HCT116 (cell line): ENCODE measurements at regions not wholly inside any gene's neighbourhood (a gene's known extent, or its start where the extent isn't known, plus 50 kb on each side); places are given as distances from the start of the nearest gene placed in this dataset.

Source experiments
- ATAC-seq: fragments of 200-7000 bp; cut with Tn5 transposase; 2 replicates; pipeline ENCODE4 v1.9.1; 2020; ENCODE audit warnings: mild to moderate bottlenecking, moderate library complexity
- BruUV-seq: library from RNA; stranded (reverse); fragments of 400-500 nt; replicated peaks from 2 replicates; lab custom pipeline; 2021; lab: Mats Ljungman, UMichigan
- CTCF ChIA-PET: fragments of 300-600 bp; sonication (Branson Sonifier 250); formaldehyde crosslinking; loops from one replicate; lab custom pipeline; 2021; ENCODE audit warnings: antibody characterized with exemption; lab: Charles Lee
- POLR2A ChIA-PET: fragments of 300-600, 350-600 bp; sonication (Branson Sonifier 250); formaldehyde crosslinking; loops from one replicate; lab custom pipeline; 2021; ENCODE audit warnings: antibody characterized with exemption; lab: Charles Lee
- RAD21 ChIA-PET, 2 experiments: fragments of 300-600 bp; sonication (Branson Sonifier 250); formaldehyde crosslinking; loops; one replicate each; lab custom pipeline; 2023; ENCODE audit warnings: low total read pairs in 2 of 2; ENCODE audit not compliant: uncharacterized antibody in 2 of 2, unreplicated experiment in 2 of 2, low non-redundant PET in 1 of 2; lab: Charles Lee
- DNase-seq: peaks from one replicate; pipeline ENCODE4 v3.0.0-alpha.2; 2010; ENCODE audit warnings: low read depth, low spot score
- H2AFZ ChIP-seq: fragments of 200-600 bp; shearing (Covaris generic), sonication (generic); 2 replicates; pipeline ENCODE4 v1.6.1; 2017; ENCODE audit warnings: low read depth, mixed run types, mixed read lengths, antibody characterized with exemption, low read length; ENCODE audit not compliant: poor library complexity, severe bottlenecking
- H3K27ac ChIP-seq: 2 replicates; pipeline ENCODE4 v1.5.1; 2012; ENCODE audit warnings: low read depth, low read length
- H3K27me3 ChIP-seq: fragments of 200-600 bp; sonication (generic); 2 replicates; pipeline ENCODE4 v1.6.1; 2016; ENCODE audit warnings: mixed run types, low read length, mixed read lengths; ENCODE audit not compliant: insufficient read depth
- H3K36me3 ChIP-seq, 2 experiments: fragments of 200-500 bp in 1 of 2; fragments of 200-600 bp in 1 of 2; sonication (Bioruptor generic) in 1 of 2; sonication (generic) in 1 of 2; 2 replicates each; pipeline versions ENCODE4 v1.5.1 to v1.6.1; 2014 to 2016; ENCODE audit warnings: low read length in 2 of 2, inconsistent platforms in 1 of 2, mixed read lengths in 1 of 2, mixed run types in 1 of 2; ENCODE audit not compliant: insufficient read depth in 2 of 2, control insufficient read depth in 1 of 2
- H3K4me1 ChIP-seq, 2 experiments: fragments of 200-600 bp in 1 of 2; sonication (generic) in 1 of 2; 2 replicates each; pipeline versions ENCODE4 v1.5.1 to v1.6.1; 2012 to 2017; ENCODE audit warnings: low read length in 2 of 2, inconsistent platforms in 1 of 2, mild to moderate bottlenecking in 1 of 2, mixed read lengths in 1 of 2, mixed run types in 1 of 2, moderate library complexity in 1 of 2; ENCODE audit not compliant: insufficient read depth in 2 of 2, control insufficient read depth in 1 of 2
- H3K4me2 ChIP-seq: fragments of 200-600 bp; sonication (generic); 2 replicates; pipeline ENCODE4 v1.6.1; 2017; ENCODE audit warnings: mixed run types, low read length, mixed read lengths
- H3K4me3 ChIP-seq, 2 experiments: fragments of 200-600 bp in 1 of 2; sonication (generic) in 1 of 2; replicated peaks in 1 of 2; 2 replicates each; pipeline ENCODE4 v1.5.1; 2011 to 2016; ENCODE audit warnings: low read length in 2 of 2, control low read depth in 1 of 2, low read depth in 1 of 2, mild to moderate bottlenecking in 1 of 2, mixed read lengths in 1 of 2, mixed run types in 1 of 2
- H3K79me2 ChIP-seq: fragments of 200-600 bp; sonication (generic); 2 replicates; pipeline ENCODE4 v1.6.1; 2017; ENCODE audit warnings: mild to moderate bottlenecking, mixed run types, low read length, moderate library complexity, mixed read lengths; ENCODE audit not compliant: insufficient read depth
- H3K9ac ChIP-seq: fragments of 200-600 bp; sonication (generic); 2 replicates; pipeline ENCODE4 v1.6.1; 2016; ENCODE audit warnings: low read length, mixed read lengths
- H3K9me2 ChIP-seq: fragments of 200-600 bp; sonication (generic), shearing (Covaris generic); 2 replicates; pipeline ENCODE4 v1.6.1; 2017; ENCODE audit warnings: mixed run types, mild to moderate bottlenecking, moderate library complexity; ENCODE audit not compliant: insufficient read depth
- H3K9me3 ChIP-seq, 2 experiments: fragments of 200-500 bp in 1 of 2; fragments of 200-600 bp in 1 of 2; sonication (Bioruptor generic) in 1 of 2; sonication (generic) in 1 of 2; 2 replicates each; pipeline ENCODE4 v1.6.1; 2014 to 2017; ENCODE audit warnings: low read length in 2 of 2, mixed read lengths in 2 of 2, inconsistent platforms in 1 of 2, low read depth in 1 of 2, mild to moderate bottlenecking in 1 of 2, mixed run types in 1 of 2, moderate library complexity in 1 of 2; ENCODE audit not compliant: control insufficient read depth in 1 of 2, insufficient read depth in 1 of 2
- H4K20me1 ChIP-seq: fragments of 200-600 bp; sonication (generic), shearing (Covaris generic); 2 replicates; pipeline ENCODE4 v1.6.1; 2017; ENCODE audit warnings: mixed run types, mild to moderate bottlenecking, moderate library complexity; ENCODE audit not compliant: insufficient read depth
- CBX3 ChIP-seq: IDR thresholded peaks from 2 replicates; pipeline ENCODE4 v1.6.1; 2012; ENCODE audit warnings: low read depth
- EGR1 ChIP-seq: IDR thresholded peaks from 2 replicates; pipeline ENCODE4 v1.6.1; 2012; ENCODE audit warnings: low read depth
- EZH2phosphoT487 ChIP-seq: fragments of 200-600 bp; IDR thresholded peaks from 2 replicates; pipeline ENCODE4 v1.6.1; 2018; ENCODE audit warnings: antibody characterized with exemption, borderline replicate concordance
- JUND ChIP-seq: IDR thresholded peaks from 2 replicates; pipeline ENCODE4 v1.6.1; 2012
- POLR2AphosphoS5 ChIP-seq: IDR thresholded peaks from 2 replicates; pipeline ENCODE4 v1.6.1; 2011; ENCODE audit warnings: mild to moderate bottlenecking, low read depth, low read length, moderate library complexity
- SIN3A ChIP-seq: IDR thresholded peaks from 2 replicates; pipeline ENCODE4 v1.6.1; 2012; ENCODE audit warnings: low read depth
- SRF ChIP-seq: IDR thresholded peaks from 2 replicates; pipeline ENCODE4 v1.6.1; 2012; ENCODE audit warnings: low read depth
- TCF7L2 ChIP-seq: IDR thresholded peaks from 2 replicates; pipeline ENCODE4 v1.7.0; 2011; ENCODE audit warnings: borderline replicate concordance, inconsistent platforms; ENCODE audit not compliant: insufficient read depth, insufficient read length; ENCODE audit errors: extremely low read depth
- intact Hi-C: fragments of 100-400 bp; cut with micrococcal nuclease; formaldehyde crosslinking; loops from 2 replicates; pipeline ENCODE4 v1.10.0; 2022

GRCh38 chr20:60455272-60455671 lies 497.0 kb downstream of the CDH26 start:
- H3K9me3 ChIP-seq, result peaks cover 14 to 32% of the 10 kb centered on the region in 2 experiments; a peak in 2 of 4 replicates
- ChIA-PET POLR2A (no interaction called here), CTCF (no interaction called here), RAD21 (no interaction called here)
- no peak overlapping the region for H3K27ac ChIP-seq
- H4K20me1 ChIP-seq, result no peaks in the 10 kb centered on the region
- DNase-seq (no peak), ATAC-seq (no peak)
- no peaks in the 10 kb centered on the region for H3K79me2 ChIP-seq
- intact Hi-C loops, result no loop called here
- H2AFZ ChIP-seq, result no peak overlapping the region
- H3K36me3 ChIP-seq, result no peaks in the 10 kb centered on the region
- no peak overlapping the region for H3K4me2 ChIP-seq
- no peak overlapping the region for H3K9ac ChIP-seq
- H3K4me3 ChIP-seq, result no peak overlapping the region
- H3K4me1 ChIP-seq, result no peaks in the 10 kb centered on the region
- no peaks in the 10 kb centered on the region for H3K27me3 ChIP-seq
- no TSS peak for BruUV-seq
- no peaks in the 10 kb centered on the region for H3K9me2 ChIP-seq
- no peak for TF ChIP-seq EGR1
- no peak for TF ChIP-seq SIN3A
- no peak for TF ChIP-seq POLR2AphosphoS5
- no peak for TF ChIP-seq JUND
- no peak for TF ChIP-seq CBX3
- no peak for TF ChIP-seq SRF

DNA sequence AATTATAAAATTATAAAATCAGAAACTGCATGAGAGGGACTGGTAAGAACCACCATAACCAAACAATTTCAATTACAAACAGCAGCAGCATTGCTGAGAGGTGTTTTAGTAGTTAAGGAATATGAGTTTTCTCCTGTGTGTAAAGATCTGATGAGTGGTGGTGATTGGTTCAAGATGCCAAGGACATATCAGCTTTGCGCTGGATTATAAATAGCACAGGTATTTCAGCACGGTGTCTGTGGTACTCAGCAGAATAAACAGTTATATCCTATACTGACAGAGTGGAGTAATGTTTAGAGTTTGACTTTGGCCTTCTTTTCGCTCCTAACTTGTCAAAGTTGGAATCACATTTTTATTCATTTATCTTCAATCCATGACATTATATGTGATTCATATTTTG lies 501.0 kb downstream of the CDH26 start:
- DNase-seq, result no peak
- no peaks in the 10 kb centered on the region for H3K36me3 ChIP-seq
- peaks cover 19 to 29% of the 10 kb centered on the region in 2 experiments; a peak in 3 of 4 replicates for H3K9me3 ChIP-seq
- intact Hi-C loops, result no loop called here
- TF ChIP-seq EZH2phosphoT487 (no peak), POLR2AphosphoS5 (no peak), TCF7L2 (no peak)
- TF ChIP-seq, all 23 proteins: peak for 0
- Histone ChIP-seq H3K9ac (no peak overlapping the region), H4K20me1 (no peaks in the 10 kb centered on the region), H2AFZ (no peak overlapping the region), H3K27me3 (no peaks in the 10 kb centered on the region), H3K4me1 (no peaks in the 10 kb centered on the region), H3K4me3 (no peak overlapping the region), H3K4me2 (no peak overlapping the region), H3K9me2 (no peaks in the 10 kb centered on the region), H3K27ac (no peak overlapping the region), H3K79me2 (no peaks in the 10 kb centered on the region)
- ChIA-PET CTCF (no interaction called here), RAD21 (no interaction called here), POLR2A (no interaction called here)
- BruUV-seq, result no TSS peak
- no peak for ATAC-seq
